GM12878 (cell line): ENCODE measurements at regions not wholly inside any gene's neighbourhood (a gene's known extent, or its start where the extent isn't known, plus 50 kb on each side); places are given as distances from the start of the nearest gene placed in this dataset.

Source experiments
- ATAC-seq: fragments of 200-7000 bp; cut with Tn5 transposase; 3 replicates; pipeline ENCODE4 v1.9.1; 2020; ENCODE audit warnings: mild to moderate bottlenecking, moderate library complexity
- BruUV-seq: library from RNA; stranded (reverse); fragments of 400-500 nt; replicated peaks from 2 replicates; lab custom pipeline; 2021; lab: Mats Ljungman, UMichigan
- CTCF ChIA-PET: fragments of 300-600 bp; sonication (Branson Sonifier 250); formaldehyde crosslinking; extraction: SDS; loops from one replicate; lab custom pipeline; 2021; ENCODE audit warnings: inconsistent platforms; lab: Yijun Ruan, JAX
- POLR2A ChIA-PET: fragments of 350-600 bp; formaldehyde crosslinking; extraction: SDS; loops from one replicate; lab custom pipeline; 2021; ENCODE audit warnings: inconsistent platforms; lab: Charles Lee
- RAD21 ChIA-PET: fragments of 300-600 bp; sonication (Branson Sonifier 250); formaldehyde crosslinking; loops from one replicate; lab custom pipeline; 2023; ENCODE audit warnings: antibody characterized with exemption; ENCODE audit not compliant: unreplicated experiment; lab: Charles Lee
- SMC1A ChIA-PET: fragments of 300-600 bp; sonication (Branson Sonifier 250); formaldehyde crosslinking; loops from one replicate; lab custom pipeline; 2023; ENCODE audit not compliant: unreplicated experiment, uncharacterized antibody; lab: Charles Lee
- DNase-seq: peaks from one replicate; pipeline ENCODE4 v3.0.0-alpha.2; 2011; ENCODE audit warnings: low read depth, low spot score
- FAIRE-seq: peaks from 3 replicates; lab custom pipeline; 2011; peaks lifted over from hg19 to GRCh38; lab: Jason Lieb, UNC
- H2AFZ ChIP-seq: 2 replicates; pipeline ENCODE4 v1.6.0; 2011; ENCODE audit warnings: low read depth, low read length, control low read depth; ENCODE audit not compliant: control insufficient read depth
- H3K27ac ChIP-seq: 2 replicates; pipeline ENCODE4 v1.5.1; 2011; ENCODE audit warnings: control low read depth; ENCODE audit not compliant: control insufficient read depth, insufficient read depth
- H3K27me3 ChIP-seq, 2 experiments: replicated peaks in 1 of 2; 2 replicates each; pipeline versions ENCODE4 v1.6.0 to v1.6.1; 2011; ENCODE audit warnings: low read length in 1 of 2; ENCODE audit not compliant: control insufficient read depth in 2 of 2, insufficient read depth in 2 of 2
- H3K36me3 ChIP-seq, 2 experiments: 2 replicates each; pipeline ENCODE4 v1.5.1; 2011; ENCODE audit warnings: low read length in 1 of 2; ENCODE audit not compliant: control insufficient read depth in 2 of 2, insufficient read depth in 2 of 2
- H3K4me1 ChIP-seq: 2 replicates; pipeline ENCODE4 v1.6.1; 2011; ENCODE audit warnings: mild to moderate bottlenecking, low read length, moderate library complexity, mixed read lengths; ENCODE audit not compliant: control insufficient read depth, insufficient read depth
- H3K4me2 ChIP-seq: 2 replicates; pipeline ENCODE4 v1.6.0; 2011; ENCODE audit warnings: control low read depth; ENCODE audit not compliant: control insufficient read depth, insufficient read depth
- H3K4me3 ChIP-seq: fragments of 200-600 bp; sonication (generic); 2 replicates; pipeline ENCODE4 v1.5.1; 2016
- H3K79me2 ChIP-seq: 2 replicates; pipeline ENCODE4 v1.6.0; 2011; ENCODE audit warnings: low read length; ENCODE audit not compliant: control insufficient read depth, insufficient read depth
- H3K9ac ChIP-seq: 2 replicates; pipeline ENCODE4 v1.8.0; 2011; ENCODE audit warnings: low read length, control low read depth, mixed read lengths; ENCODE audit not compliant: control insufficient read depth, insufficient read depth
- H3K9me3 ChIP-seq: replicated peaks from 3 replicates; pipeline ENCODE4 v1.5.1; 2011; ENCODE audit warnings: mild to moderate bottlenecking, low read length; ENCODE audit not compliant: control insufficient read depth, insufficient read depth
- H4K20me1 ChIP-seq: 2 replicates; pipeline ENCODE4 v1.6.0; 2011; ENCODE audit not compliant: control insufficient read depth, insufficient read depth
- BCL11A ChIP-seq: IDR thresholded peaks from 2 replicates; pipeline ENCODE4 v1.6.1; 2011; ENCODE audit warnings: low read depth, low read length
- BCL3 ChIP-seq: IDR thresholded peaks from 2 replicates; pipeline ENCODE4 v1.6.1; 2011; ENCODE audit warnings: borderline replicate concordance, low read depth, mild to moderate bottlenecking, moderate library complexity, low read length; ENCODE audit not compliant: insufficient read depth, poor library complexity, severe bottlenecking
- E2F8 ChIP-seq: fragments of 450-650 bp; IDR thresholded peaks from 2 replicates; pipeline ENCODE4 v1.6.1; 2018; ENCODE audit warnings: mild to moderate bottlenecking, low read depth, moderate library complexity; ENCODE audit not compliant: partially characterized antibody
- NR2F1 ChIP-seq: fragments of 450-650 bp; conservative IDR thresholded peaks from 2 replicates; pipeline ENCODE4 v1.6.1; 2017; ENCODE audit warnings: mild to moderate bottlenecking
- POLR2AphosphoS2 ChIP-seq: IDR thresholded peaks from 2 replicates; pipeline ENCODE4 v1.6.1; 2011; ENCODE audit warnings: low read depth, mild to moderate bottlenecking, low read length, improper control_type of control experiment, moderate library complexity
- RBBP5 ChIP-seq: fragments of 200-600 bp; sonication (generic); conservative IDR thresholded peaks from 2 replicates; pipeline ENCODE4 v1.6.1; 2016
- SIX5 ChIP-seq: IDR thresholded peaks from 2 replicates; pipeline ENCODE4 v1.6.1; 2011; ENCODE audit warnings: mild to moderate bottlenecking, low read depth, low read length, moderate library complexity; ENCODE audit not compliant: severe bottlenecking
- TCF12 ChIP-seq: IDR thresholded peaks from 2 replicates; pipeline ENCODE4 v1.6.1; 2011; ENCODE audit warnings: low read depth, mild to moderate bottlenecking, low read length
- ZNF217 ChIP-seq: fragments of 450-650 bp; IDR thresholded peaks from 2 replicates; pipeline ENCODE4 v1.6.1; 2017; ENCODE audit warnings: antibody characterized with exemption, mild to moderate bottlenecking
- ZSCAN29 ChIP-seq: fragments of 450-650 bp; IDR thresholded peaks from 2 replicates; pipeline ENCODE4 v1.6.1; 2017; ENCODE audit warnings: mild to moderate bottlenecking, moderate library complexity
- WGBS: methylation state at CpG from one replicate; pipeline ENCODE4 v1.1.6; 2016; ENCODE audit warnings: low lambda C conversion rate; ENCODE audit not compliant: insufficient replicate concordance, insufficient coverage; ENCODE audit errors: missing lambda C conversion rate; 5-methylcytosine and 5-hydroxymethylcytosine counted together
- in situ Hi-C: fragments of 300-500 bp; cut with MboI; formaldehyde crosslinking; loops from 9 replicates; pipeline ENCODE4 v1.14.3; 2018; ENCODE audit warnings: mixed read lengths
- intact Hi-C: fragments of 100-400 bp; cut with micrococcal nuclease; formaldehyde crosslinking; loops from one replicate; pipeline ENCODE4 v1.14.2; 2022; ENCODE audit not compliant: unreplicated experiment
- TF ChIP-seq, protein P1 (sequence below): IDR thresholded peaks from 2 replicates; pipeline ENCODE4 v1.6.1; 2011; ENCODE audit warnings: low read depth, low read length, improper control_type of control experiment, borderline replicate concordance
- TF ChIP-seq, protein P2 (sequence below): IDR thresholded peaks from 2 replicates; pipeline ENCODE4 v1.6.1; 2012; ENCODE audit warnings: mild to moderate bottlenecking, low read depth, low read length

DNA sequence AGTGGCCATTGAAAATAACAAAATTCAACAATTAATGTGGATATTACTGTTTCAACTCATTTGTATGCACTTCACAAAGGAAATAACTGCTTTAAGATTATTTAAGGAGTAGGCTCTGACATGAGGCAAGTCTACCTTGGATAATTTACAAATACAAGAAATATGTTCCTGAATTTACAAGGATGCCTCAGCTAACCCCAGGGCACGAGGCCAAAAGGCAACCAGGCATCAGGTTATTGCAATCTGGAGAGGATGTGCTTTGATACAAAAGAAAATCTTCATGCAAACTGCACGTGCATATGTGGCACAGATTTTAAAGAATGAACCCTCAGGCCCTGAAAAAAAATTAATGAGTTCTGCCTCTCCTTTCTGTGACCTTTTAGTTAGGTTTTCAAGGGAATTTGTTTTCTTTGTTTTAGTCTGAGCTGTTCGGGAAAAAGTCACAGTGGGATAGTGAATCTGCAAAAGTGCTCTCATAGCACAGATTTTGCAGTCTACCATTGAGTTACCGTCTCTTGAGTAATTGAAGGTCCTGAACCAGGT, 1304.2 kb upstream of the ADGRL4 start:
- in situ Hi-C loops, result no loop called here
- no peaks in the 10 kb centered on the region for H3K36me3 ChIP-seq
- H2AFZ ChIP-seq, result no peak overlapping the region
- RAD21 ChIA-PET, result no interaction called here
- intact Hi-C loops, result no loop called here
- no peaks in the 10 kb centered on the region for H3K79me2 ChIP-seq
- DNase-seq, result no peak
- BruUV-seq, result no TSS peak
- no peaks in the 10 kb centered on the region for H4K20me1 ChIP-seq
- POLR2A ChIA-PET, result no interaction called here
- SMC1A ChIA-PET, result no interaction called here
- H3K4me1 ChIP-seq, result no peaks in the 10 kb centered on the region
- H3K9me3 ChIP-seq, result no peaks in the 10 kb centered on the region
- TF ChIP-seq BCL3 (no peak), ZNF217 (no peak), RBBP5 (no peak), NR2F1 (no peak), TCF12 (no peak), E2F8 (no peak), SIX5 (no peak), BCL11A (no peak), POLR2AphosphoS2 (no peak), ZSCAN29 (no peak)
- TF ChIP-seq, protein P1, sequence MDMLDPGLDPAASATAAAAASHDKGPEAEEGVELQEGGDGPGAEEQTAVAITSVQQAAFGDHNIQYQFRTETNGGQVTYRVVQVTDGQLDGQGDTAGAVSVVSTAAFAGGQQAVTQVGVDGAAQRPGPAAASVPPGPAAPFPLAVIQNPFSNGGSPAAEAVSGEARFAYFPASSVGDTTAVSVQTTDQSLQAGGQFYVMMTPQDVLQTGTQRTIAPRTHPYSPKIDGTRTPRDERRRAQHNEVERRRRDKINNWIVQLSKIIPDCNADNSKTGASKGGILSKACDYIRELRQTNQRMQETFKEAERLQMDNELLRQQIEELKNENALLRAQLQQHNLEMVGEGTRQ, result no peak
- TF ChIP-seq, protein P2, sequence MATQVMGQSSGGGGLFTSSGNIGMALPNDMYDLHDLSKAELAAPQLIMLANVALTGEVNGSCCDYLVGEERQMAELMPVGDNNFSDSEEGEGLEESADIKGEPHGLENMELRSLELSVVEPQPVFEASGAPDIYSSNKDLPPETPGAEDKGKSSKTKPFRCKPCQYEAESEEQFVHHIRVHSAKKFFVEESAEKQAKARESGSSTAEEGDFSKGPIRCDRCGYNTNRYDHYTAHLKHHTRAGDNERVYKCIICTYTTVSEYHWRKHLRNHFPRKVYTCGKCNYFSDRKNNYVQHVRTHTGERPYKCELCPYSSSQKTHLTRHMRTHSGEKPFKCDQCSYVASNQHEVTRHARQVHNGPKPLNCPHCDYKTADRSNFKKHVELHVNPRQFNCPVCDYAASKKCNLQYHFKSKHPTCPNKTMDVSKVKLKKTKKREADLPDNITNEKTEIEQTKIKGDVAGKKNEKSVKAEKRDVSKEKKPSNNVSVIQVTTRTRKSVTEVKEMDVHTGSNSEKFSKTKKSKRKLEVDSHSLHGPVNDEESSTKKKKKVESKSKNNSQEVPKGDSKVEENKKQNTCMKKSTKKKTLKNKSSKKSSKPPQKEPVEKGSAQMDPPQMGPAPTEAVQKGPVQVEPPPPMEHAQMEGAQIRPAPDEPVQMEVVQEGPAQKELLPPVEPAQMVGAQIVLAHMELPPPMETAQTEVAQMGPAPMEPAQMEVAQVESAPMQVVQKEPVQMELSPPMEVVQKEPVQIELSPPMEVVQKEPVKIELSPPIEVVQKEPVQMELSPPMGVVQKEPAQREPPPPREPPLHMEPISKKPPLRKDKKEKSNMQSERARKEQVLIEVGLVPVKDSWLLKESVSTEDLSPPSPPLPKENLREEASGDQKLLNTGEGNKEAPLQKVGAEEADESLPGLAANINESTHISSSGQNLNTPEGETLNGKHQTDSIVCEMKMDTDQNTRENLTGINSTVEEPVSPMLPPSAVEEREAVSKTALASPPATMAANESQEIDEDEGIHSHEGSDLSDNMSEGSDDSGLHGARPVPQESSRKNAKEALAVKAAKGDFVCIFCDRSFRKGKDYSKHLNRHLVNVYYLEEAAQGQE, result no peak
- WGBS, result 5% methylated on average over 4 of the region's 4 CpGs
- FAIRE-seq, result no peak
- CTCF ChIA-PET, result no interaction called here
- H3K27ac ChIP-seq, result no peak overlapping the region
- H3K4me3 ChIP-seq, result no peak overlapping the region
- no peaks in the 10 kb centered on the region for H3K27me3 ChIP-seq
- no peak overlapping the region for H3K4me2 ChIP-seq
- no peak for ATAC-seq
- no peak overlapping the region for H3K9ac ChIP-seq
